GM13976 (cell line): ENCODE measurements at regions not wholly inside any gene's neighbourhood (a gene's known extent, or its start where the extent isn't known, plus 50 kb on each side); places are given as distances from the start of the nearest gene placed in this dataset.

Experiments used
- DNase-seq: peaks from one replicate; pipeline ENCODE4 v3.0.0; 2012; ENCODE audit warnings: low spot score
- CTCF ChIP-seq: IDR thresholded peaks from 2 replicates; pipeline ENCODE4 v1.5.1; 2012; ENCODE audit warnings: borderline replicate concordance, mild to moderate bottlenecking; ENCODE audit not compliant: insufficient read depth; ENCODE audit errors: extremely low read depth, missing control alignments, control extremely low read depth
- in situ Hi-C: fragments of 300-500 bp; cut with MboI; formaldehyde crosslinking; loops from one replicate; pipeline ENCODE4 v1.12.0; 2022; ENCODE audit warnings: low sequenced_read_pairs, mixed read lengths, inconsistent platforms; ENCODE audit not compliant: unreplicated experiment

- in situ Hi-C loops = no loop called here
- no peak for DNase-seq
Observed at GRCh38 chr4:123503698-123504363, 107.2 kb downstream of the SPRY1 start.

DNA sequence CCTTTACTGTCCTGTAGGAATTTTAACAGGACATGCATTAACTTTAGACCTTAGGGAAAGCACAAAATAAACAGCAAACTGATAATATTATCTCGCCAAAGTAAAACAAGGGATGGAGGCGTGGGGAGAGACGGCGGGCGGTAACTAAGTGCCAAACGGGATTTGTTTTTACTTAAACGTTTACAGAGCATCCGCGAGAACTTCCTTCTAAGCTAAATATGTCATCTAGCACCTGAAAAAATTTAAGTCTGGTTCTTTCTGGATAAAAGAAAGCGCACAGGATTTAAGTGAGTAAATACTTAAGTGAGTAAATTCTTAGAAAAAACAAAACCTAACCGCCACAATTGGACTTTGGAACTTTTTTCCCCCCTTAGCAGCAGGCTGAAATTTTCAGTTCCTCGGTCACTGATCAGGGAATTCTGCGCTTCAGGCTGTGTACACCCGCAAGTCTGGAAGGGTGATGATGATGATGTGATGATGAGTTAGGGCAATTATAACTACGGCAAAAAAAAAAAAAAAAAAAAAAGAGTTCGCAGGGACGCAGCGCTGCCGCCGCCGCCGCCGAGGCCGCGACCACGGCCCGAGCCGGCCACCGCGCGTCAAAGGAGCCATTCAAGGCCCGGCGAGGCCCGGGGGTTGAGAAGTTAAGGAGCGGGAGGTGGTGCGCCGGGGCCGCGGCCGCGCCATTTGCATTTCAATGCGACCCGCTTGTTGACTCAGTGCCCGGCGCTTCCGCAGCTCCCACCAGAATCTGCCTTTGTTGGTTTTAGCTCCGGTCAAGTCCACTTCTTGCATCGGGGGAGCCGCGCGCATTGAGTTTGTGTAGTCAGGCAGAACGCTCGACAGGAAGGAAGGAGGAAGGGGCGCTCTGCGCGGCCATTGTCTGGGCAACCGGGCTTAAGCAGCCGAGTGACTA is 108.8 kb downstream of the SPRY1 start:
- DNase-seq = peak; percentile 28
- no peak for TF ChIP-seq CTCF
- in situ Hi-C loops = no loop called here

More at GRCh38 chr4:123503698-123504363, 107.2 kb downstream of the SPRY1 start:
- TF ChIP-seq CTCF = no peak

- TF ChIP-seq CTCF = no peak
- in situ Hi-C loops = no loop called here
- no peak for DNase-seq
Observed at GRCh38 chr4:123506011-123506695, 109.6 kb downstream of the SPRY1 start.

- in situ Hi-C loops = no loop called here
- no peak for DNase-seq
- no peak for TF ChIP-seq CTCF
Observed at GRCh38 chr4:123507376-123507775, 110.8 kb downstream of the SPRY1 start.

GRCh38 chr4:123510221-123510620 is 113.6 kb downstream of the SPRY1 start:
- DNase-seq = no peak
- in situ Hi-C loops = no loop called here
- no peak for TF ChIP-seq CTCF

DNA sequence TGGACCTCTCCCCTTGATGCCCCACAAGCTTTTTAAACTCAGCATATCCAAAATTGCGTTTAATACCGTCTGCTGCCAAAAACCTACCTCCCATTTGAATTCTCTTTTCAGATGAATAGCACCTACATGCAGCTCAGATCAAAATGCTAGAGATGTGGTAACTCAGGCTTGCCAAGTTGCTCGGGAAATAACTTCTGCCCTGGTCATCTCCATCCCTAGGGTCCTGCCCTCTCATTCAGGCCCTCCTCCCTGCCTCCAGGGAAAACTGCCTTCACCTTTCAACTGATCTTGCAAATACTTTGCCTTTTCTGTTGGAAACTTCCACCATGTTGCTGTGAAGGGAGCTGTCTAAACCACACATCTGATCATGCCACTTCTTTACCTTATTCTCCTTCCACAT is 114.1 kb downstream of the SPRY1 start:
- TF ChIP-seq CTCF = no peak
- in situ Hi-C loops = no loop called here
- DNase-seq = no peak
